Urinary bladder (tissue), 3 donors: ENCODE measurements at regions not wholly inside any gene's neighbourhood (a gene's known extent, or its start where the extent isn't known, plus 50 kb on each side); places are given as distances from the start of the nearest gene placed in this dataset.
"Not testable (repeated sequence)": the region's sequence is repeated elsewhere in the genome, so short reads cannot be mapped to it uniquely, and the experiment has no call there.

ENCODE experiments used
- DNase-seq: peaks from one replicate; pipeline ENCODE4 v3.0.0-alpha.2; 2015; ENCODE audit errors: extremely low spot score
- H3K27ac ChIP-seq: one replicate; pipeline ENCODE4 v1.5.1; 2013; ENCODE audit warnings: low read depth, mild to moderate bottlenecking, moderate library complexity
- H3K36me3 ChIP-seq: one replicate; pipeline ENCODE4 v1.6.1; 2013; ENCODE audit warnings: mild to moderate bottlenecking, moderate library complexity; ENCODE audit not compliant: insufficient read depth
- H3K4me1 ChIP-seq: one replicate; pipeline ENCODE4 v1.6.1; 2013; ENCODE audit warnings: mild to moderate bottlenecking, moderate library complexity; ENCODE audit not compliant: insufficient read depth
- H3K4me3 ChIP-seq: one replicate; pipeline ENCODE4 v1.5.1; 2013; ENCODE audit warnings: low read depth, low read length
- WGBS: extraction: QIAGEN DNeasy Blood & Tissue Kit; methylation state at CpG from one replicate; pipeline ENCODE4 v1.1.7; 2013; 5-methylcytosine and 5-hydroxymethylcytosine counted together
- donor health status: healthy with polysubstance abuse.
- donor health status: healthy.

- H3K27ac ChIP-seq, H3K4me3 ChIP-seq, H3K4me1 ChIP-seq, H3K36me3 ChIP-seq, DNase-seq: not testable (repeated sequence)
- WGBS = 92% methylated on average over 4 of the region's 4 CpGs
Observed at GRCh38 chr7:32777041-32777666, 114.4 kb downstream of the KBTBD2 start.

- not testable (repeated sequence) for H3K4me1 ChIP-seq, H3K36me3 ChIP-seq, DNase-seq, H3K27ac ChIP-seq, H3K4me3 ChIP-seq
- 80% methylated on average over 3 of the region's 3 CpGs for WGBS
Observed at GRCh38 chr7:32776318-32776717, 115.2 kb downstream of the KBTBD2 start.

- not testable (repeated sequence) for H3K27ac ChIP-seq, H3K4me3 ChIP-seq, DNase-seq, H3K4me1 ChIP-seq, H3K36me3 ChIP-seq
- 59% methylated on average over 3 of the region's 4 CpGs for WGBS
Observed at GRCh38 chr7:32775809-32776208, 115.8 kb downstream of the KBTBD2 start.

GRCh38 chr7:32774541-32774951 is 117.0 kb downstream of the KBTBD2 start:
- no peak for DNase-seq
- WGBS = 92% methylated on average over 1 of the region's 1 CpG
- Histone ChIP-seq H3K27ac (no peak overlapping the region), H3K36me3 (no peaks in the 10 kb centered on the region), H3K4me3 (no peak overlapping the region), H3K4me1 (no peaks in the 10 kb centered on the region)

GRCh38 chr7:32768866-32769510 is 122.6 kb downstream of the KBTBD2 start:
- not testable (repeated sequence) for DNase-seq, H3K4me1 ChIP-seq, H3K36me3 ChIP-seq, H3K27ac ChIP-seq, H3K4me3 ChIP-seq
- WGBS = 64% methylated on average over 3 of the region's 3 CpGs

- not testable (repeated sequence) for H3K4me1 ChIP-seq, H3K4me3 ChIP-seq, H3K36me3 ChIP-seq, DNase-seq, H3K27ac ChIP-seq
- 94% methylated on average over 1 of the region's 1 CpG for WGBS
Observed at GRCh38 chr7:32768338-32768737, 123.2 kb downstream of the KBTBD2 start.

- H3K4me1 ChIP-seq, DNase-seq, H3K4me3 ChIP-seq, H3K27ac ChIP-seq, H3K36me3 ChIP-seq: not testable (repeated sequence)
- 22% methylated on average over 4 of the region's 4 CpGs for whole genome bisulfite sequencing
Observed at GRCh38 chr7:32765649-32766251, 125.8 kb downstream of the KBTBD2 start.

- DNase-seq = no peak
- WGBS = 86% methylated on average over 3 of the region's 3 CpGs
- no peak overlapping the region for H3K4me3 ChIP-seq
- H3K27ac ChIP-seq = no peak overlapping the region
- H3K36me3 ChIP-seq = no peaks in the 10 kb centered on the region
- no peaks in the 10 kb centered on the region for H3K4me1 ChIP-seq
Observed at GRCh38 chr7:32765185-32765584, 126.4 kb downstream of the KBTBD2 start.

- Histone ChIP-seq H3K27ac (no peak overlapping the region), H3K4me3 (no peak overlapping the region), H3K4me1 (no peaks in the 10 kb centered on the region), H3K36me3 (no peaks in the 10 kb centered on the region)
- 63% methylated on average over 23 of the region's 23 CpGs for WGBS
- no peak for DNase-seq
Observed at GRCh38 chr7:32762925-32763293, 128.7 kb downstream of the KBTBD2 start.

GRCh38 chr7:32762206-32762924 is 129.2 kb downstream of the KBTBD2 start:
- 52% methylated on average over 29 of the region's 29 CpGs for WGBS
- not testable (repeated sequence) for DNase-seq, H3K36me3 ChIP-seq, H3K4me3 ChIP-seq, H3K4me1 ChIP-seq, H3K27ac ChIP-seq

GRCh38 chr7:32761451-32762205 is 129.9 kb downstream of the KBTBD2 start:
- WGBS = 41% methylated on average over 46 of the region's 46 CpGs
- Histone ChIP-seq H3K4me1 (no peaks in the 10 kb centered on the region), H3K27ac (no peak overlapping the region), H3K36me3 (no peaks in the 10 kb centered on the region), H3K4me3 (no peak overlapping the region)
- DNase-seq = no peak

GRCh38 chr7:32760755-32761154 is 130.8 kb downstream of the KBTBD2 start:
- H3K27ac ChIP-seq, H3K4me1 ChIP-seq, H3K4me3 ChIP-seq, H3K36me3 ChIP-seq, DNase-seq: not testable (repeated sequence)
- WGBS = 93% methylated on average over 5 of the region's 5 CpGs

- not testable (repeated sequence) for DNase-seq, H3K36me3 ChIP-seq, H3K4me3 ChIP-seq, H3K4me1 ChIP-seq, H3K27ac ChIP-seq
- WGBS = 95% methylated on average over 3 of the region's 3 CpGs
Observed at GRCh38 chr7:32759859-32760258, 131.7 kb downstream of the KBTBD2 start.
